ENCODE measurements at regions not wholly inside any gene's neighbourhood (a gene's known extent, or its start where the extent isn't known, plus 50 kb on each side); places are given as distances from the start of the nearest gene placed in this dataset.
A peak's percentile ranks its signal among the peaks of the same experiment; 100 is the strongest.

DNA sequence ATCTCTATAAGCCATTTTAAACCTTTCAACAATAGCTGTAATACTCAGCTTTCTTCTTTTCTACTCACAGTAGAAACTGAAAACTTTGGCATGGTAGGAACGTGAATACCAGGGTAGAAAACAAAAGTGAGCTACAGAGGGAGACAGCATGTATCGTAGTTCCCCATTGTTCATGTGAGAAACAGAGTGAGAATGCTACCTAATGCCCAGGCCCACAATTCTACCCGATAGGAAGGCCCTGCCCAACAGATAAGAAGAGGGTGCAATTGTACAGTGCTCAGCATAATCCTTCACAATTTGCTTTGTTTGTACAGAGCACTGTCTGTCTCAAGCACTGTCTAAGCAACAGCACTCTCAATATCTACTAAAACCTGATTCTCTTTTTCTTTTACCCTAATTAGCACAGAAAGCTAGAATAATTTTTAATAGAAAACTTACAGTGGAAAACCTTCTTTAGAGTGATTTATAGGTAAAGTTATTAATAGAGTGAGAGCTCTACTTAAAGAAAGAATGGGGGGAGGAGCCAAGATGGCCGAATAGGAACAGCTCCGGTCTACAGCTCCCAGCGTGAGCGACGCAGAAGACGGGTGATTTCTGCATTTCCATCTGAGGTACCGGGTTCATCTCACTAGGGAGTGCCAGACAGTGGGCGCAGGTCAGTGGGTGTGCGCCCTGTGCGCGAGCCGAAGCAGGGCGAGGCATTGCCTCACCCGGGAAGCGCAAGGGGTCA, 322.3 kb downstream of the EFNB2 start:
- H3K9me2 ChIP-seq (replicated peaks; ENCODE audit: insufficient read depth), result no peaks in the 10 kb centered on the region
- TF ChIP-seq EZH2 (IDR thresholded peaks at IDR 0.05; ENCODE audit: borderline replicate concordance), result no peak
- no peak for TF ChIP-seq EZH2phosphoT487 (IDR thresholded peaks at IDR 0.05; ENCODE audit: low read depth, severe bottlenecking, unreplicated experiment)
- TF ChIP-seq, protein P1, sequence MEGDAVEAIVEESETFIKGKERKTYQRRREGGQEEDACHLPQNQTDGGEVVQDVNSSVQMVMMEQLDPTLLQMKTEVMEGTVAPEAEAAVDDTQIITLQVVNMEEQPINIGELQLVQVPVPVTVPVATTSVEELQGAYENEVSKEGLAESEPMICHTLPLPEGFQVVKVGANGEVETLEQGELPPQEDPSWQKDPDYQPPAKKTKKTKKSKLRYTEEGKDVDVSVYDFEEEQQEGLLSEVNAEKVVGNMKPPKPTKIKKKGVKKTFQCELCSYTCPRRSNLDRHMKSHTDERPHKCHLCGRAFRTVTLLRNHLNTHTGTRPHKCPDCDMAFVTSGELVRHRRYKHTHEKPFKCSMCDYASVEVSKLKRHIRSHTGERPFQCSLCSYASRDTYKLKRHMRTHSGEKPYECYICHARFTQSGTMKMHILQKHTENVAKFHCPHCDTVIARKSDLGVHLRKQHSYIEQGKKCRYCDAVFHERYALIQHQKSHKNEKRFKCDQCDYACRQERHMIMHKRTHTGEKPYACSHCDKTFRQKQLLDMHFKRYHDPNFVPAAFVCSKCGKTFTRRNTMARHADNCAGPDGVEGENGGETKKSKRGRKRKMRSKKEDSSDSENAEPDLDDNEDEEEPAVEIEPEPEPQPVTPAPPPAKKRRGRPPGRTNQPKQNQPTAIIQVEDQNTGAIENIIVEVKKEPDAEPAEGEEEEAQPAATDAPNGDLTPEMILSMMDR (IDR thresholded peaks at IDR 0.05; ENCODE audit: poor library complexity), result no peak
- peaks cover 4% of the 10 kb centered on the region for H3K4me1 ChIP-seq (ENCODE audit: insufficient read depth)
- no peak overlapping the region for H3K4me3 ChIP-seq
- 87% methylated on average over 18 of the region's 18 CpGs for WGBS (ENCODE audit: low lambda C conversion rate, missing lambda C conversion rate)
- no peak overlapping the region for H3K4me2 ChIP-seq
- H3K79me2 ChIP-seq, result no peaks in the 10 kb centered on the region
- no peak for DNase-seq (ENCODE audit: low spot score)
- no peak overlapping the region for H3K27ac ChIP-seq
- no peak overlapping the region for H2AFZ ChIP-seq
- H4K20me1 ChIP-seq (ENCODE audit: insufficient read depth, poor library complexity, severe bottlenecking), result no peaks in the 10 kb centered on the region
- H3K9me3 ChIP-seq (ENCODE audit: low read depth), result no peaks in the 10 kb centered on the region
- H3K27me3 ChIP-seq, result no peaks in the 10 kb centered on the region
- no peaks in the 10 kb centered on the region for H3K36me3 ChIP-seq (replicated peaks; ENCODE audit: insufficient read depth, low read depth)

DNA sequence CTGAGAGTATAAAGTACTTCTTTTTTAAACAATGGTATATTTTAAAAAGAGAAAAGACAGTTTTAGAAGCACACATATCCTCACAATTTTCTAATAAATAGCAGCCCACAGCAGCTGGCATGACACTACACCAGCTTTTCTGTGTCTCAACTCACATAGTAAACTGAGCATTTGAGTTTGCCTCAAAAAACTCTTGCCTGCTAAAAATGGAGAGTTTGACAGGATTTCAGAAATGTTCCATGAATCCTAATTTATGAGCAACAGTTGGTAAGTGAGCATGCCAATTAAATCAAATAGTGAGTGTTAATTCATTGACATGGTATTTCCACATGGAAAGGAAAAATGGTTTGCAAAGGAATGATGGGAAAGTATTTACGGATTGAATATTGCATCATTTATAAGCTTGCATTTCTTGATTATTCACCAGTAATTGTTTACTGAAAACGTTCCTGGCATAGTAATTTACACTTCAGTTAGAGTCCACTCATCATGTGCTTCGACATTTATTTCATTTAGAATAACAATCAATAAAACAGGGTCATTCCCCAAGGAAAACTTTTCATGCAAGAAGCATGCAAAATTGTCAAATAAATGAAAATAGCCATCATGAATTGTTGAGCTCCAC, 323.0 kb downstream of the EFNB2 start:
- Histone ChIP-seq H4K20me1 (ENCODE audit: insufficient read depth, poor library complexity, severe bottlenecking) (no peaks in the 10 kb centered on the region), H3K27ac (no peak overlapping the region), H2AFZ (no peak overlapping the region), H3K4me2 (no peak overlapping the region), H3K9me2 (replicated peaks; ENCODE audit: insufficient read depth) (no peaks in the 10 kb centered on the region), H3K4me3 (no peak overlapping the region), H3K27me3 (no peaks in the 10 kb centered on the region), H3K79me2 (no peaks in the 10 kb centered on the region), H3K36me3 (replicated peaks; ENCODE audit: insufficient read depth, low read depth) (no peaks in the 10 kb centered on the region), H3K4me1 (ENCODE audit: insufficient read depth) (peaks cover 4% of the 10 kb centered on the region), H3K9me3 (ENCODE audit: low read depth) (no peaks in the 10 kb centered on the region)
- WGBS (ENCODE audit: low lambda C conversion rate, missing lambda C conversion rate), result 72% methylated on average over 3 of the region's 3 CpGs
- DNase-seq (ENCODE audit: low spot score), result no peak
- TF ChIP-seq, protein P1 (IDR thresholded peaks at IDR 0.05; ENCODE audit: poor library complexity), result no peak
- TF ChIP-seq EZH2 (IDR thresholded peaks at IDR 0.05; ENCODE audit: borderline replicate concordance) (no peak), EZH2phosphoT487 (IDR thresholded peaks at IDR 0.05; ENCODE audit: low read depth, severe bottlenecking, unreplicated experiment) (no peak)

DNA sequence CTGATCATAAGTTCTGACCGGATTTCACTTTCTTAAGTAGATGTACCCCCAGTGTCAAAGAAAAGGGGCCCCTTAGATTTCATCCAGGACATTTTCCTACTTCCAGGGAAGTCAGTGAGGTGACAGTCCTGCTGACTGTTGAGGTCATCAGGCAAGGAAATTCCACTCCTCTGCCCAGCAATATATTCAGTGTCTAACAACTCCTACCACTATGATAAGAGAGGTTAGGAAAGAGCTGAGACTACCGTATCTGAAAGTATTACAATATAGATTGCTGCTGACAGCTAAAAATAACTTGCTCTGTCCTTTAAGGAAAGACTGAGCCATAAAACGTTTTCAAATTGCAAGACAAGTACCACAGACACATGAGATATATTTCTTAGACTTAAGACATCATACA, 325.1 kb downstream of the EFNB2 start:
- Histone ChIP-seq H3K4me2 (no peak overlapping the region), H3K4me1 (ENCODE audit: insufficient read depth) (peaks cover 4% of the 10 kb centered on the region), H3K9me3 (ENCODE audit: low read depth) (no peaks in the 10 kb centered on the region), H3K36me3 (replicated peaks; ENCODE audit: insufficient read depth, low read depth) (no peaks in the 10 kb centered on the region), H3K4me3 (no peak overlapping the region), H3K9me2 (replicated peaks; ENCODE audit: insufficient read depth) (no peaks in the 10 kb centered on the region), H3K79me2 (no peaks in the 10 kb centered on the region), H4K20me1 (ENCODE audit: insufficient read depth, poor library complexity, severe bottlenecking) (no peaks in the 10 kb centered on the region), H2AFZ (no peak overlapping the region), H3K27ac (peak overlapping the region; percentile 24), H3K27me3 (no peaks in the 10 kb centered on the region)
- TF ChIP-seq, protein P1 (IDR thresholded peaks at IDR 0.05; ENCODE audit: poor library complexity), result no peak
- TF ChIP-seq EZH2 (IDR thresholded peaks at IDR 0.05; ENCODE audit: borderline replicate concordance), result no peak
- TF ChIP-seq EZH2phosphoT487 (IDR thresholded peaks at IDR 0.05; ENCODE audit: low read depth, severe bottlenecking, unreplicated experiment), result no peak
- peak; percentile 32 for DNase-seq (ENCODE audit: low spot score)
- 58% methylated on average over 3 of the region's 3 CpGs for WGBS (ENCODE audit: low lambda C conversion rate, missing lambda C conversion rate)

Measured in hepatocyte (in vitro differentiated cells).